KBM-7 (cell line): ENCODE measurements at regions not wholly inside any gene's neighbourhood (a gene's known extent, or its start where the extent isn't known, plus 50 kb on each side); places are given as distances from the start of the nearest gene placed in this dataset.
A peak's percentile ranks its signal among the peaks of the same experiment; 100 is the strongest.

Source experiments
- DNase-seq: peaks from one replicate; pipeline ENCODE4 v3.0.0-alpha.2; 2015
- in situ Hi-C: fragments of 300-500 bp; cut with MboI; formaldehyde crosslinking; loops from 2 replicates; pipeline ENCODE4 v1.14.3; 2020; ENCODE audit warnings: low sequenced_read_pairs, low pct_unique_long_range_greater_than_20kb, mixed read lengths

- DNase-seq, result no peak
- in situ Hi-C loops, result no loop called here
Observed at GRCh38 chr18:2360861-2361260, 210.4 kb downstream of the METTL4 start.

- no peak for DNase-seq
- in situ Hi-C loops, result no loop called here
Observed at GRCh38 chr18:2368102-2368501, 203.2 kb downstream of the METTL4 start.

- in situ Hi-C loops, result no loop called here
Observed at GRCh38 chr18:2376707-2377106, 194.6 kb downstream of the METTL4 start.

GRCh38 chr18:2380101-2380500 lies 191.2 kb downstream of the METTL4 start:
- no peak for DNase-seq
- in situ Hi-C loops, result no loop called here

More at GRCh38 chr18:2376707-2377106, 194.6 kb downstream of the METTL4 start:
- DNase-seq, result no peak

GRCh38 chr18:2381539-2381938 lies 189.8 kb downstream of the METTL4 start:
- in situ Hi-C loops, result no loop called here
- no peak for DNase-seq

- in situ Hi-C loops, result no loop called here
- DNase-seq, result no peak
Observed at GRCh38 chr18:2387588-2387987, 183.7 kb downstream of the METTL4 start.

GRCh38 chr18:2390158-2390557 lies 181.1 kb downstream of the METTL4 start:
- in situ Hi-C loops, result no loop called here
- DNase-seq, result no peak

- no peak for DNase-seq
- in situ Hi-C loops, result no loop called here
Observed at GRCh38 chr18:2391470-2391869, 179.8 kb downstream of the METTL4 start.

- in situ Hi-C loops, result no loop called here
- DNase-seq, result no peak
Observed at GRCh38 chr18:2392446-2392845, 178.9 kb downstream of the METTL4 start.

- in situ Hi-C loops, result no loop called here
Observed at GRCh38 chr18:2394684-2395083, 176.6 kb downstream of the METTL4 start.

GRCh38 chr18:2395427-2396161 lies 175.7 kb downstream of the METTL4 start:
- in situ Hi-C loops, result no loop called here
- DNase-seq, result no peak

More at GRCh38 chr18:2394684-2395083, 176.6 kb downstream of the METTL4 start:
- no peak for DNase-seq

- in situ Hi-C loops, result no loop called here
- no peak for DNase-seq
Observed at GRCh38 chr18:2396162-2396505, 175.2 kb downstream of the METTL4 start.

- peak; percentile 25 for DNase-seq
- in situ Hi-C loops, result no loop called here
Observed at GRCh38 chr18:2400701-2401196, 170.6 kb downstream of the METTL4 start.

GRCh38 chr18:2402084-2402483 lies 169.2 kb downstream of the METTL4 start:
- DNase-seq, result peak; percentile 1

GRCh38 chr18:2406544-2406943 lies 164.8 kb downstream of the METTL4 start:
- DNase-seq, result no peak
- in situ Hi-C loops, result no loop called here

More at GRCh38 chr18:2402084-2402483, 169.2 kb downstream of the METTL4 start:
- in situ Hi-C loops, result no loop called here

GRCh38 chr18:2407961-2408360 lies 163.3 kb downstream of the METTL4 start:
- in situ Hi-C loops, result no loop called here
- no peak for DNase-seq

GRCh38 chr18:2409906-2410305 lies 161.4 kb downstream of the METTL4 start:
- no peak for DNase-seq
- in situ Hi-C loops, result no loop called here

- in situ Hi-C loops, result no loop called here
- DNase-seq, result no peak
Observed at GRCh38 chr18:2410688-2411087, 160.6 kb downstream of the METTL4 start.

GRCh38 chr18:2411381-2411960 lies 159.8 kb downstream of the METTL4 start:
- in situ Hi-C loops, result no loop called here

GRCh38 chr18:2412281-2412680 lies 159.0 kb downstream of the METTL4 start:
- in situ Hi-C loops, result no loop called here
- DNase-seq, result no peak

More at GRCh38 chr18:2411381-2411960, 159.8 kb downstream of the METTL4 start:
- no peak for DNase-seq
